ENCODE measurements at regions not wholly inside any gene's neighbourhood (a gene's known extent, or its start where the extent isn't known, plus 50 kb on each side); places are given as distances from the start of the nearest gene placed in this dataset.

DNA sequence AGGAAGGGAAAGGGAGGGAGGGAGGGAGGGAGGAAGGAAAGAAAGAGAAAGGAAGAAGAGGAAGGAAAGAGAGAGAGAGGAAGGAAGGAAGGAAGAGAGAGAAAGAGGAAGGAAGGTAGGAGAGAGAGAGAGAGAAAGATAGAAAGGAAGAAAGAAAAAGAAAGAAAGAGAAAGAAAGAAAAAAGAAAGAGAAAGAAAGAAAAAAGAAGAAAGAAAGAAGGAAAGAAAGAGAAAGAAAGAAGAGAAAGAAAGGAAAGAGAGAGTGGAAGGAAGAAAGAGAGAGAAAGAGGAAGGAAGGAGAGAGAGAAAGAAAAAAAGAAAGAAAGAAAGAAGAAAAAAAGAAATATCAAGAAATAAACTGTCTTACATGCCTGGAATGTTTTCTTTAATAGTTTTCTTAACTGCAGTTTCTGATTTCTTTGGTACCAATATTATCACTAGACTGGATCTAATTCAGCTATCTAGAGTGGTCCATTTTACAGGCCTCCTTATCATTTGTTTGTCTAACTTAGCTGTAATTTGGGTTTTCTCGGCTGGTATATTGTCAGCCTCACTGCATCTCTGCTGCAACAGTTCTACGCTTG, 59.6 kb upstream of the MBOAT2 start:
- no peak overlapping the region for H3K4me3 ChIP-seq (ENCODE audit: low read length)
- ATAC-seq (ENCODE audit: poor library complexity) (no peak), DNase-seq (no peak)
- H3K36me3 ChIP-seq (ENCODE audit: insufficient read depth, low read length) = no peaks in the 10 kb centered on the region
- H3K27ac ChIP-seq (ENCODE audit: low read depth in 1 of 2, low read length in 2 of 2) = no peak overlapping the region
- H3K4me1 ChIP-seq (ENCODE audit: insufficient read depth, low read length) = no peaks in the 10 kb centered on the region
- H3K4me1 Mint-ChIP-seq (ENCODE audit: low read depth) = no peaks in the 10 kb centered on the region
- no peak overlapping the region for H3K4me3 Mint-ChIP-seq
- H3K36me3 Mint-ChIP-seq (ENCODE audit: low read depth) = no peaks in the 10 kb centered on the region
- ChIA-PET CTCF (no interaction called here), POLR2A (no interaction called here)
- H3K27me3 ChIP-seq (ENCODE audit: control insufficient read depth in 1 of 2, insufficient read depth in 2 of 2, low read length in 2 of 2) = peaks cover 2 to 7% of the 10 kb centered on the region in 2 experiments
- H3K27ac Mint-ChIP-seq = no peak overlapping the region
- TF ChIP-seq, protein P1, sequence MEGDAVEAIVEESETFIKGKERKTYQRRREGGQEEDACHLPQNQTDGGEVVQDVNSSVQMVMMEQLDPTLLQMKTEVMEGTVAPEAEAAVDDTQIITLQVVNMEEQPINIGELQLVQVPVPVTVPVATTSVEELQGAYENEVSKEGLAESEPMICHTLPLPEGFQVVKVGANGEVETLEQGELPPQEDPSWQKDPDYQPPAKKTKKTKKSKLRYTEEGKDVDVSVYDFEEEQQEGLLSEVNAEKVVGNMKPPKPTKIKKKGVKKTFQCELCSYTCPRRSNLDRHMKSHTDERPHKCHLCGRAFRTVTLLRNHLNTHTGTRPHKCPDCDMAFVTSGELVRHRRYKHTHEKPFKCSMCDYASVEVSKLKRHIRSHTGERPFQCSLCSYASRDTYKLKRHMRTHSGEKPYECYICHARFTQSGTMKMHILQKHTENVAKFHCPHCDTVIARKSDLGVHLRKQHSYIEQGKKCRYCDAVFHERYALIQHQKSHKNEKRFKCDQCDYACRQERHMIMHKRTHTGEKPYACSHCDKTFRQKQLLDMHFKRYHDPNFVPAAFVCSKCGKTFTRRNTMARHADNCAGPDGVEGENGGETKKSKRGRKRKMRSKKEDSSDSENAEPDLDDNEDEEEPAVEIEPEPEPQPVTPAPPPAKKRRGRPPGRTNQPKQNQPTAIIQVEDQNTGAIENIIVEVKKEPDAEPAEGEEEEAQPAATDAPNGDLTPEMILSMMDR (IDR thresholded peaks at IDR 0.05) = no peak
- H3K27me3 Mint-ChIP-seq = peaks cover 19% of the 10 kb centered on the region
- peaks cover 0 to 24% of the 10 kb centered on the region in 2 experiments for H3K9me3 ChIP-seq (ENCODE audit: control insufficient read depth in 1 of 2, insufficient read depth in 1 of 2, low read length in 2 of 2)
- intact Hi-C loops (cut with DNase I, micrococcal nuclease) = no loop called here
- peaks cover 17% of the 10 kb centered on the region for H3K9me3 Mint-ChIP-seq

DNA sequence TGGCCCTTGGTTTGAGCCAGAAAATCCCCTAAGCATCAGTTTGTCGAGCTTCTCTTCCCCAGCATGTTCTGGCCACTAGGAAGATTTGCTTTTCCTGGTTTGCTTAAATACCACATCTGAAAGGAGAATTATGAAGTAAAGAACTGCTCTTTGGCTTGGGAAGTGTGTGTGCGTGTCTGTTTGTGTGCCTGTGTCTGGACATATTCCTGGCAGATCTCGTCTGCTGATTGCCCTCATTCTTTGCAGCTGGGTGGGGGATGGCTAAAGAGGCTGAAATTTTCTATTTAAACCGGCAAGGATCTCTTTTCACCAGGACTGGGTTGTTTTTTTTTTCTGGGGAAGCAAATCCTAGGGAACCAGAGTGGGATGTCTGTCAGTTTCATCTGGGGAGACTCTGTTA, 57.3 kb upstream of the MBOAT2 start:
- Histone ChIP-seq H3K36me3 (ENCODE audit: insufficient read depth, low read length) (no peaks in the 10 kb centered on the region), H3K4me3 (ENCODE audit: low read length) (no peak overlapping the region), H3K4me1 (ENCODE audit: insufficient read depth, low read length) (no peaks in the 10 kb centered on the region), H3K27ac (ENCODE audit: low read depth in 1 of 2, low read length in 2 of 2) (no peak overlapping the region), H3K9me3 (ENCODE audit: control insufficient read depth in 1 of 2, insufficient read depth in 1 of 2, low read length in 2 of 2) (peaks cover 0 to 13% of the 10 kb centered on the region in 2 experiments), H3K27me3 (ENCODE audit: control insufficient read depth in 1 of 2, insufficient read depth in 2 of 2, low read length in 2 of 2) (peaks cover 0 to 2% of the 10 kb centered on the region in 2 experiments)
- Mint-ChIP-seq H3K27ac (no peak overlapping the region), H3K9me3 (peaks cover 5% of the 10 kb centered on the region), H3K4me3 (no peak overlapping the region), H3K4me1 (ENCODE audit: low read depth) (peaks cover under 1% of the 10 kb centered on the region), H3K27me3 (peaks cover 14% of the 10 kb centered on the region), H3K36me3 (ENCODE audit: low read depth) (no peaks in the 10 kb centered on the region)
- TF ChIP-seq, protein P1 (IDR thresholded peaks at IDR 0.05) = no peak
- DNase-seq (no peak), ATAC-seq (ENCODE audit: poor library complexity) (no peak)
- POLR2A ChIA-PET = no interaction called here
- CTCF ChIA-PET = no interaction called here
- intact Hi-C loops (cut with DNase I, micrococcal nuclease) = no loop called here

DNA sequence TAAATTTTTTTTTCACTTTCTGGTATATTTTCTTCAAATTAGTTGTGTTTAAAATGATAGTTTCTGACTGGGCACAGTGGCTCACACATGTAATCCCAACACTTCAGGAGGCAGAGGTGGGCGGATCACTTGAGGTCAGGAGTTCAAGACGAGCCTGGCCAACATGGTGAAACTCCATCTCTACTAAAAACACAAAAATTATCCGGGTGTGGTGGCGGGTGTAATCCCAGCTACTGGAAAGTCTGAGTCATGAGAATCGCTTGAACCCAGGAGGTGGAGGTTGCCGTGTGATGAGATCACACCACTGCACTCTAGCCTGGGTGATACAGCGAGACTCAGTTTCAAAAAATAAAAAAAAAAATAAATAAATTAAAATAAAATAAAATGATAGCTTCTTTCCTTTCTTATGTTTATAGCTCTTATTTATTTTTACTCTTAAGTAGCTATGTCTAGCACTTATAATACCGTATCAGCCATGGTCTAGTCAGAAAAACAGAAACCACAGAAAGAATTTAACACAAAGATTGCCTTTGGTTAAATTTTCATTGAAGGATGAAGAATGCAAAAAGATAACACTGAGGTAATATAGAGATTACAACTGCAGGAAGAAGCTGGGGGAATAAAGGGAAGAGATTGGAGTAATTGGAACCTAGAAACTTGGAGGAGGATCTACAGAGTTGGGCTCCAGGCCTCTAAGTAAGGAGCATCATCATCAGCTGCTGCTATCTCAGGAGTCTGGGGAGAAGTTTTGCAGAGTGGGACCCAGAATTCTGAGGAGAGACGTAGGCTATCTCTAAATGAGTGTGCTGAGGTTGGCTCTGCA, 54.7 kb upstream of the MBOAT2 start:
- no peak overlapping the region for H3K4me3 ChIP-seq (ENCODE audit: low read length)
- H3K27ac Mint-ChIP-seq = no peak overlapping the region
- no peak overlapping the region for H3K27ac ChIP-seq (ENCODE audit: low read depth in 1 of 2, low read length in 2 of 2)
- DNase-seq = no peak
- H3K4me3 Mint-ChIP-seq = no peak overlapping the region
- peaks cover 0 to 2% of the 10 kb centered on the region in 2 experiments for H3K27me3 ChIP-seq (ENCODE audit: control insufficient read depth in 1 of 2, insufficient read depth in 2 of 2, low read length in 2 of 2)
- H3K9me3 Mint-ChIP-seq = peaks cover 2% of the 10 kb centered on the region
- peaks cover under 1% of the 10 kb centered on the region for H3K27me3 Mint-ChIP-seq
- H3K4me1 Mint-ChIP-seq (ENCODE audit: low read depth) = peaks cover 9% of the 10 kb centered on the region
- H3K36me3 ChIP-seq (ENCODE audit: insufficient read depth, low read length) = no peaks in the 10 kb centered on the region
- no peaks in the 10 kb centered on the region for H3K9me3 ChIP-seq (ENCODE audit: control insufficient read depth in 1 of 2, insufficient read depth in 1 of 2, low read length in 2 of 2)
- CTCF ChIA-PET = no interaction called here
- TF ChIP-seq, protein P1 (IDR thresholded peaks at IDR 0.05) = no peak
- ATAC-seq (ENCODE audit: poor library complexity) = no peak
- H3K4me1 ChIP-seq (ENCODE audit: insufficient read depth, low read length) = no peaks in the 10 kb centered on the region
- H3K36me3 Mint-ChIP-seq (ENCODE audit: low read depth) = no peaks in the 10 kb centered on the region
- intact Hi-C loops (cut with DNase I, micrococcal nuclease) = no loop called here
- POLR2A ChIA-PET = no interaction called here

All from CD4-positive, alpha-beta T cell (primary cell).